Type B pancreatic cell (in vitro differentiated cells): ENCODE measurements at regions not wholly inside any gene's neighbourhood (a gene's known extent, or its start where the extent isn't known, plus 50 kb on each side); places are given as distances from the start of the nearest gene placed in this dataset.

Experiments used
- DNase-seq: peaks from one replicate; pipeline ENCODE4 v3.0.0; 2021; ENCODE audit warnings: mixed read lengths; ENCODE audit not compliant: unreplicated experiment; ENCODE audit errors: extremely low spot score
- H3K27ac Mint-ChIP-seq: 2 replicates; pipeline ENCODE4 v1.8.0; 2021; ENCODE audit warnings: mild to moderate bottlenecking, mixed read lengths
- H3K27me3 Mint-ChIP-seq: 2 replicates; pipeline ENCODE4 v1.8.0; 2021; ENCODE audit warnings: mixed read lengths
- H3K36me3 Mint-ChIP-seq: 2 replicates; pipeline ENCODE4 v1.8.0; 2021; ENCODE audit warnings: mixed read lengths
- H3K4me1 Mint-ChIP-seq: one replicate; pipeline ENCODE4 v1.8.0; 2021; ENCODE audit warnings: mixed read lengths; ENCODE audit not compliant: unreplicated experiment
- H3K4me3 Mint-ChIP-seq: 2 replicates; pipeline ENCODE4 v1.8.0; 2021; ENCODE audit warnings: mild to moderate bottlenecking, mixed read lengths
- H3K9me3 Mint-ChIP-seq: 2 replicates; pipeline ENCODE4 v1.8.0; 2021; ENCODE audit warnings: mixed read lengths
- TF ChIP-seq, protein P1 (sequence below): fragments of 200-600 bp; sonication (generic); conservative IDR thresholded peaks from 2 replicates; pipeline ENCODE4 v1.5.0; 2021; ENCODE audit warnings: antibody characterized with exemption, mild to moderate bottlenecking

DNA sequence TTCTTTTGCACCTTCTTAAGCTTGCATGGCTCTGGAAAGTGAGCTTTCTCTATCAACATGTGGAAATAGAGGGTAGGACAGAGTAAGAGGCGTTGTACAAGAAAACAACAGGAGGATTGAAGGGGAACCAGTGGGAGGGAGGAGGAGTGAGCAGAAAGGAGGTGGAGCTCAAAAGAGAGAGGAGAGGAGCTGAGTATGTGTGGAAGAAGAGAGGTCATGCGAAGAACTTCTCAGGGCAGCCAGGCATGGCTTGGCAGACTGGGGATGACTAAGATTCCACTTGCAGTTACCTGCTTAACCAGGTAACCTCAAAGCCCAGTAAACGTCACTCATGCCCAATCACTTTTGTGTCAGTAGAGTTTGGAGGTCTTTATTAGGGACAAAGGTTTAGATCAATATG is 105.1 kb downstream of the BCL2L11 start:
- peaks cover 8% of the 10 kb centered on the region for H3K4me1 Mint-ChIP-seq
- H3K27ac Mint-ChIP-seq = no peak overlapping the region
- peaks cover 6% of the 10 kb centered on the region for H3K36me3 Mint-ChIP-seq
- H3K4me3 Mint-ChIP-seq = no peak overlapping the region
- no peak for DNase-seq
- no peaks in the 10 kb centered on the region for H3K27me3 Mint-ChIP-seq
- TF ChIP-seq, protein P1, sequence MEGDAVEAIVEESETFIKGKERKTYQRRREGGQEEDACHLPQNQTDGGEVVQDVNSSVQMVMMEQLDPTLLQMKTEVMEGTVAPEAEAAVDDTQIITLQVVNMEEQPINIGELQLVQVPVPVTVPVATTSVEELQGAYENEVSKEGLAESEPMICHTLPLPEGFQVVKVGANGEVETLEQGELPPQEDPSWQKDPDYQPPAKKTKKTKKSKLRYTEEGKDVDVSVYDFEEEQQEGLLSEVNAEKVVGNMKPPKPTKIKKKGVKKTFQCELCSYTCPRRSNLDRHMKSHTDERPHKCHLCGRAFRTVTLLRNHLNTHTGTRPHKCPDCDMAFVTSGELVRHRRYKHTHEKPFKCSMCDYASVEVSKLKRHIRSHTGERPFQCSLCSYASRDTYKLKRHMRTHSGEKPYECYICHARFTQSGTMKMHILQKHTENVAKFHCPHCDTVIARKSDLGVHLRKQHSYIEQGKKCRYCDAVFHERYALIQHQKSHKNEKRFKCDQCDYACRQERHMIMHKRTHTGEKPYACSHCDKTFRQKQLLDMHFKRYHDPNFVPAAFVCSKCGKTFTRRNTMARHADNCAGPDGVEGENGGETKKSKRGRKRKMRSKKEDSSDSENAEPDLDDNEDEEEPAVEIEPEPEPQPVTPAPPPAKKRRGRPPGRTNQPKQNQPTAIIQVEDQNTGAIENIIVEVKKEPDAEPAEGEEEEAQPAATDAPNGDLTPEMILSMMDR = no peak
- H3K9me3 Mint-ChIP-seq = peaks cover 27% of the 10 kb centered on the region

DNA sequence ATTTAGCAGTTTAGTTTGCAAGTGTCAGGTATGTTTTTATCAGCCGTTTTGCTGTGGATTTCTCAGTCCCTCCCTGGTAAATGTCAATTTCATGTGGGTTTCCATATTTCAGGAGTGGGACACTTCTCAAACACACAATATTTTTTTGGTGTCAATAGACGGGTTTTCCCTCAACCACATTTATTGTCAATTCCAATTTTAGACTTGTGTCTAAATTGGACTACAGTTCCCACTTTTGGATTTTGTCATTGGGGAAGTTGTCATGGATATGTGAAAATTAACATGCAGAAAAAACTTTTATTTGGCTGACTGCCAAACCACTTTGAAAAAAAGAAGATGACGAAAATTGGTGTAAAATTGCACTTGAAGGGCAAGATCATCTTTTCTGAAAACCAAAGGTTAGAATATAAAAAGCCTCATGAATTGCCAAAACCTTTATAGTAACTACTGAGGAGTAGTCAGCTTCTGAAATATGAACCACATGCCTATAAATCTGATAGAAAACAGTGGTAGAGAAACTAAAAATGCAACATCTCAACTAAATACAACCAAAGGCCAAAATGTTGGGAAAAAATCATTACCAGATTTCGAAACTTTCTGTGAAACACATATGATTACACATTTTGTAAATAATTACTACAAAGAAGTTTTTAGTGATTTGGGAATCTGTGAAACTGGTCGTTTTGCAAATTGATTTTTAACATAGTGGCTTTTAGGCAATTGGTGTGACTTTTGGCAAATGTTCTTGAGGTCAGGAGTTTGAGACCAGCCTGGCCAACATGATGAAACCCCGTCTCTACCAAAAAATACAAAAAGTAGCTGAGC is 106.4 kb downstream of the BCL2L11 start:
- H3K9me3 Mint-ChIP-seq = peaks cover 30% of the 10 kb centered on the region
- H3K27ac Mint-ChIP-seq = no peak overlapping the region
- TF ChIP-seq, protein P1 = no peak
- DNase-seq = no peak
- peaks cover 6% of the 10 kb centered on the region for H3K36me3 Mint-ChIP-seq
- H3K27me3 Mint-ChIP-seq = no peaks in the 10 kb centered on the region
- H3K4me3 Mint-ChIP-seq = no peak overlapping the region
- H3K4me1 Mint-ChIP-seq = peaks cover 8% of the 10 kb centered on the region

DNA sequence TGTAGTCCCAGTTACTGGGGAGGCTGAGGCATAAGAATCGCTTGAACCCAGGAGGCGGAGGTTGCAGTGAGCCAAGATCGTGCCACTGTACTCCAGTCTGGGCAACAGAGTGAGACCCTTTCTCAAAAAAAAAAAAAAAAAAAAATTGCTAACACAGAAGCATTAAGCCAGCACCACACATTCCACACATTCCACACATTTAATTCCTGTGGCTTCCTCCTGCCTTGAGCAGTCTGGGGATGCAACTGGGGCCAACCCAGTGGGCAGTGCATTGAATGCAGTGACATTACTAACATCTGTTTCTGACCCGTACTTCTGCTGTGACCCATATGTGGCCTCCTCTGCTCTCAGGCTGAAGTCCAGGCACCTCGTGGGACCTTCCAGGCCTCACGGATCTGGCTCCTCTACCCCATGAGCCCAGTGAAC is 107.0 kb downstream of the BCL2L11 start:
- Mint-ChIP-seq H3K4me1 (peaks cover 8% of the 10 kb centered on the region), H3K36me3 (peaks cover 3% of the 10 kb centered on the region), H3K9me3 (peaks cover 27% of the 10 kb centered on the region), H3K27ac (no peak overlapping the region), H3K4me3 (no peak overlapping the region), H3K27me3 (no peaks in the 10 kb centered on the region)
- no peak for DNase-seq
- TF ChIP-seq, protein P1 = no peak

DNA sequence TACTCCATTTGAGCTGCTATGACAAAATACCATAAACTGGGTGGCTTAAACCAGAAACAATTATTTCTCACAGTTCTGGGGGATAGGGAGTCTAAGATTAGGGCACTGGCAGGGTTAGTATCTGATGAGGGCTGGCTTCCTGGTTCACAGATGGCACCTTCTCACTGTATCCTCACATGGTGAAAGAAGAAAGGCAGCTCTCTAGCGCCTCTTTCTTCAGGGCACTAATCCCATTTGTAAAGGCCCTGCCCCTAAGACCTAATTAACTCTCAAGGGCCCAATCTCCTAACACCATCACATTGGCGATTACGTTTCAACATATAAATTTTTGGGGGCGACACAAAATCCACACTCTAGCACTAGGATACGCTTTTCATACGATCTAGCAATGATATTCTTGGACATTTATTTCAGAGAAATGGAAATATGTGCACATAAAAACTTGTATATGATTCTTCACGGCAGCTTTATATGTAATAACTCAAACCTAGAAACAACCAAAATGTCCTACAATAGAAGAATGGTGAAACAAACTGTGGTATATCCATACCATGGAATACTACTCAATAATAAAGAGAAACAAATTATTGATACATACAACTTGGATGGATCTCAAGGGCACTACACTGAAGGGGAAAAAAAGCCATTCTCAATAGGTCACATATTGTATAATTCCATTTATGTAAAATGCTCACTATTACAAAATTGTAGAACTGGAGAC is 111.0 kb downstream of the BCL2L11 start:
- Mint-ChIP-seq H3K4me1 (peaks cover 9% of the 10 kb centered on the region), H3K4me3 (no peak overlapping the region), H3K9me3 (peaks cover 15% of the 10 kb centered on the region), H3K27me3 (no peaks in the 10 kb centered on the region), H3K36me3 (no peaks in the 10 kb centered on the region), H3K27ac (no peak overlapping the region)
- TF ChIP-seq, protein P1 = no peak
- DNase-seq = no peak

DNA sequence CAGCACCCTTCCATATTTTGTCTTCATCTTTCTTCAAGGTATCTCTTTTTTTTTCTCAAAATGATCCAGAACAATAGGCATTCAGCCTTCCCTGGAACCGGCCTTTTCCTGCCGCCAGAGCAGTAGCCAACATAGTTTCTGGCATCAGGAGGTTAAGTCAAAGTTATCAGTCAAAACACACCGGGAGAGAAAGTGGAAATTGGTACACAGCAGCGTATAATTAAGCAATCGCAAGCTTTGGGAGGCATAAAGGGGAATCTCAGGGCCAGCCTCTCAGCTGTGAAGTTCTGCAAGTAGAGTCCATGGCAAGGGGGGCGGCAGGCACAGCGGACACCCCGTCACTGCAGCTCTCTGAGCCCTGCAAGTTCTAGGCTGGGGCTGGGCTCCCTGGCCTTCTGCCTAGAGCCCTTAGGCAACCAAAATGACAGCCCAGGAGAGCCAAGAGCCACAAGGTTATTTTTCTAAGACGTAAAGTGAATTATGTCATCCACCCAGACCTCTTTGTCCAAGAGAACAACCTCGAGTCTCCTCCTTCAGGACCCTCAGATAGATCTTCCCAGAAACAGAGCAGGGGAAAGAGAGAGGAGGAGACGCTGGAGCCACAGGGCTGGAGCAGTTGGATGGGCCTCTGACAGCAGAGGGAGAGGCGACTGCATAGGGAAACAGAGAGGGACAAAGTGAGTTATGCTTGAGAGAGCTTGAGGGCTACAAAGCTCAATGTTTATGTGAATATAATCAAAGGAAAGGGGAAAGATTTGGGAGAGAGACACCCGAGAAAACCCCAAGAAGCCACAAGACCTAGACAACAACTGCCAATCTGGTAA is 114.7 kb downstream of the BCL2L11 start:
- TF ChIP-seq, protein P1 = no peak
- Mint-ChIP-seq H3K27me3 (no peaks in the 10 kb centered on the region), H3K9me3 (peaks cover 5% of the 10 kb centered on the region), H3K36me3 (no peaks in the 10 kb centered on the region), H3K4me1 (peaks cover 5% of the 10 kb centered on the region), H3K27ac (no peak overlapping the region), H3K4me3 (no peak overlapping the region)
- DNase-seq = no peak
